ENCODE measurements at regions not wholly inside any gene's neighbourhood (a gene's known extent, or its start where the extent isn't known, plus 50 kb on each side); places are given as distances from the start of the nearest gene placed in this dataset.

DNA sequence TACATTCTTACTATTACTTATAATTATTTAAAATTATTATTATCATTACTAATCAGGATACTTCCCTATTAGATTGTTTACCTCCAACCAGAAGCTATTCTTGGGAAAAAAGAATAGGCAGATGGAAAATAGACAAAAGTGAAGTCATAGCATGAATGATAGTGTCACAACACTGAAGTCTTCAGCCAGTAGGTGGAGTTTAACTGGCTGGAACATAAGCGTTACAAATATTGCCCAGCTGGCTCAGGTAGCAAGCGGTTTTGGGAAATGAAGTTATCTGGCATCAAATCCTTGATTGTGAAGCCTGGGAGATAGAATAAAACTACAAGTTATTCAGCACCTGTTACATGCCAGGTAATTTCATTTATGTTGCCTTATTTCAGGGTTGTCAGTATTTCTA lies 762.9 kb downstream of the C12orf50 start:
- 82% methylated on average over 2 of the region's 2 CpGs for WGBS
- TF ChIP-seq POLR2A (IDR thresholded peaks at IDR 0.05) (no peak), POLR2AphosphoS5 (IDR thresholded peaks at IDR 0.05) (no peak)
- TF ChIP-seq, protein P1, sequence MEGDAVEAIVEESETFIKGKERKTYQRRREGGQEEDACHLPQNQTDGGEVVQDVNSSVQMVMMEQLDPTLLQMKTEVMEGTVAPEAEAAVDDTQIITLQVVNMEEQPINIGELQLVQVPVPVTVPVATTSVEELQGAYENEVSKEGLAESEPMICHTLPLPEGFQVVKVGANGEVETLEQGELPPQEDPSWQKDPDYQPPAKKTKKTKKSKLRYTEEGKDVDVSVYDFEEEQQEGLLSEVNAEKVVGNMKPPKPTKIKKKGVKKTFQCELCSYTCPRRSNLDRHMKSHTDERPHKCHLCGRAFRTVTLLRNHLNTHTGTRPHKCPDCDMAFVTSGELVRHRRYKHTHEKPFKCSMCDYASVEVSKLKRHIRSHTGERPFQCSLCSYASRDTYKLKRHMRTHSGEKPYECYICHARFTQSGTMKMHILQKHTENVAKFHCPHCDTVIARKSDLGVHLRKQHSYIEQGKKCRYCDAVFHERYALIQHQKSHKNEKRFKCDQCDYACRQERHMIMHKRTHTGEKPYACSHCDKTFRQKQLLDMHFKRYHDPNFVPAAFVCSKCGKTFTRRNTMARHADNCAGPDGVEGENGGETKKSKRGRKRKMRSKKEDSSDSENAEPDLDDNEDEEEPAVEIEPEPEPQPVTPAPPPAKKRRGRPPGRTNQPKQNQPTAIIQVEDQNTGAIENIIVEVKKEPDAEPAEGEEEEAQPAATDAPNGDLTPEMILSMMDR (IDR thresholded peaks at IDR 0.05), result no peak
- Histone ChIP-seq H3K4me3 (no peak overlapping the region), H3K4me1 (replicated peaks) (no peaks in the 10 kb centered on the region), H3K36me3 (no peaks in the 10 kb centered on the region), H3K9me3 (no peaks in the 10 kb centered on the region), H3K27ac (no peak overlapping the region), H3K27me3 (replicated peaks; ENCODE audit: insufficient read depth) (no peaks in the 10 kb centered on the region)
- intact Hi-C loops (cut with DNase I), result no loop called here
- DNase-seq (ENCODE audit: low spot score), result no peak

DNA sequence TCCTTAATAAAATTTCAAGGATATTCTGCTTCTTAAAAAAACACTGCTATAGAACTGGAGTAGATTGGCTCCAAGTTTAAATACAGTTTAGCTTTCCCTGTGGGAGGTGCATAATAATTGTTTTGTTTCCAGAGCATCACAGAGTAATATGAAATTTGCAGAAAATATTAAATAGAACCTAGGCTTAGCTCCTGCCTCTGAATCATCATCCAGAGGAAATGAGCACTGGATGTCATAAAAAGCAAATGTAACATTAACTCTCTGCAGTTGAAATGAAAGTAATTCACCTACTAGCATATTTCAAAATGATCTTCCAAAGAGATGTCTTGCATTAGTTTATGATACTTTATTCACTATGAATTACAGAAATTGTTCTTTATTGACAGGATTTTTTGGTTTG lies 769.8 kb downstream of the C12orf50 start:
- no peak for DNase-seq (ENCODE audit: low spot score)
- no peaks in the 10 kb centered on the region for H3K36me3 ChIP-seq
- intact Hi-C loops (cut with DNase I), result no loop called here
- H3K27me3 ChIP-seq (replicated peaks; ENCODE audit: insufficient read depth), result no peaks in the 10 kb centered on the region
- no peaks in the 10 kb centered on the region for H3K4me1 ChIP-seq (replicated peaks)
- TF ChIP-seq POLR2A (IDR thresholded peaks at IDR 0.05) (no peak), POLR2AphosphoS5 (IDR thresholded peaks at IDR 0.05) (no peak)
- TF ChIP-seq, protein P1 (IDR thresholded peaks at IDR 0.05), result no peak
- no peak overlapping the region for H3K4me3 ChIP-seq
- H3K9me3 ChIP-seq, result no peaks in the 10 kb centered on the region
- H3K27ac ChIP-seq, result no peak overlapping the region

GRCh38 chr12:87254381-87255030 lies 774.7 kb downstream of the C12orf50 start:
- Histone ChIP-seq H3K4me3 (no peak overlapping the region), H3K9me3 (no peaks in the 10 kb centered on the region), H3K27ac (no peak overlapping the region), H3K27me3 (replicated peaks; ENCODE audit: insufficient read depth) (no peaks in the 10 kb centered on the region), H3K4me1 (replicated peaks) (no peaks in the 10 kb centered on the region), H3K36me3 (no peaks in the 10 kb centered on the region)
- WGBS, result 93% methylated on average over 2 of the region's 2 CpGs
- intact Hi-C loops (cut with DNase I), result no loop called here
- no peak for DNase-seq (ENCODE audit: low spot score)
- TF ChIP-seq, protein P1 (IDR thresholded peaks at IDR 0.05), result no peak
- no peak for TF ChIP-seq POLR2A (IDR thresholded peaks at IDR 0.05)
- TF ChIP-seq POLR2AphosphoS5 (IDR thresholded peaks at IDR 0.05), result no peak

GRCh38 chr12:87253157-87253556 lies 776.0 kb downstream of the C12orf50 start:
- H3K27ac ChIP-seq, result no peak overlapping the region
- no peak overlapping the region for H3K4me3 ChIP-seq
- intact Hi-C loops (cut with DNase I), result no loop called here
- TF ChIP-seq, protein P1 (IDR thresholded peaks at IDR 0.05), result no peak
- TF ChIP-seq POLR2A (IDR thresholded peaks at IDR 0.05), result no peak
- no peak for DNase-seq (ENCODE audit: low spot score)
- no peaks in the 10 kb centered on the region for H3K27me3 ChIP-seq (replicated peaks; ENCODE audit: insufficient read depth)
- H3K4me1 ChIP-seq (replicated peaks), result no peaks in the 10 kb centered on the region
- H3K36me3 ChIP-seq, result no peaks in the 10 kb centered on the region
- H3K9me3 ChIP-seq, result no peaks in the 10 kb centered on the region
- 81% methylated on average over 2 of the region's 2 CpGs for WGBS

- Histone ChIP-seq H3K27me3 (replicated peaks; ENCODE audit: insufficient read depth) (no peaks in the 10 kb centered on the region), H3K4me1 (replicated peaks) (no peaks in the 10 kb centered on the region), H3K9me3 (no peaks in the 10 kb centered on the region), H3K36me3 (no peaks in the 10 kb centered on the region), H3K27ac (no peak overlapping the region), H3K4me3 (no peak overlapping the region)
- 68% methylated on average over 1 of the region's 1 CpG for WGBS
- intact Hi-C loops (cut with DNase I), result no loop called here
- DNase-seq (ENCODE audit: low spot score), result no peak
- TF ChIP-seq POLR2AphosphoS5 (IDR thresholded peaks at IDR 0.05) (no peak), POLR2A (IDR thresholded peaks at IDR 0.05) (no peak)
- TF ChIP-seq, protein P1 (IDR thresholded peaks at IDR 0.05), result no peak
These were observed 782.5 kb downstream of the C12orf50 start for GRCh38 chr12:87246726-87247125.

Measured in prostate gland (tissue), 2 donors.